ENCODE measurements at regions not wholly inside any gene's neighbourhood (a gene's known extent, or its start where the extent isn't known, plus 50 kb on each side); places are given as distances from the start of the nearest gene placed in this dataset.

DNA sequence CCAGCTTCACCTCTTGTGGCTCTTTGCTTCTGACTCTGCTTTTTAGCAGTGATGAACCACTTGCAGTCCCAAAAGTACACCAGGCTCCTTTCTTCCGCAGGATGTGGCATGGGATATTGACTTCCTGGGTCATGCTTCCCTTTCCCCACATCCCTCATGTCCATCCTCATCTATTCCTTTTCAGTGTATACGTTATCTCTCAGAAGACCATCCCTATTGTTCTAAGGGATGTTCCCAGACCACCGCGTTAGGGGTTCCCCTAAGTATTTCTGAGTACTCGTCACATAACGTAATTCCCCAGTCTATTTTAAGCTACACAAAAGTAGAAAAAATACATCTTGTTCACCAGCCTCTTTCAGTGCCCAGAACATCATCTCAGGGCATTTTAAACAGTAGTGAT, 71.1 kb upstream of the NLGN4X start:
- no peak overlapping the region for H3K4me3 ChIP-seq (ENCODE audit: low read depth, low read length)
- H3K4me3 Mint-ChIP-seq (ENCODE audit: unreplicated experiment): no peak overlapping the region

DNA sequence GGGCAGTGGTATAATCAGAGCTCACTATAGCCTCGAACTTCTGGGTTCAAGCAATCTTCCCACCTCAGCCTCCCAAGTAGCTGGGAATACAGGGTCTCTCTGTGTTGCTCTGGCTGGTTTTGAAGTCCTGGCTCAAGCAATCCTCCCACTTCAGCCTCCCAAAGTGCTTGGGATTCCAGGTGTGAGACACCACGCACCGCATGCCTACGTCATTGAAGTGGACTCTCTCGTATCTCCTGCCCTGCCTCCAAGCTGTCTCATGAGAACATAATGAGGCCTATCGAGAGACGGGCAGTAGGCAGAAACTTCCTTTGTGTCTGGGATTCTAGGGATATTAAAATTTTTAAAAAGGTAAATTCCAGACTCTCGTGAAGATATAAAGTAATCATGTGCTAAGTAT, 65.0 kb upstream of the NLGN4X start:
- Histone ChIP-seq H3K27me3 (replicated peaks; ENCODE audit: control insufficient read depth, insufficient read depth, low read length) (no peaks in the 10 kb centered on the region), H3K36me3 (ENCODE audit: control insufficient read depth, insufficient read depth, low read length) (no peaks in the 10 kb centered on the region), H3K4me3 (ENCODE audit: low read depth, low read length) (no peak overlapping the region), H3K4me1 (no peaks in the 10 kb centered on the region), H3K9me3 (no peaks in the 10 kb centered on the region)
- ChIA-PET CTCF (no interaction called here), POLR2A (no interaction called here)
- Mint-ChIP-seq H3K4me1 (ENCODE audit: low read depth, unreplicated experiment) (no peaks in the 10 kb centered on the region), H3K27ac (ENCODE audit: unreplicated experiment) (no peak overlapping the region), H3K27me3 (ENCODE audit: insufficient read depth, unreplicated experiment) (no peaks in the 10 kb centered on the region), H3K4me3 (ENCODE audit: unreplicated experiment) (no peak overlapping the region), H3K9me3 (ENCODE audit: unreplicated experiment) (peaks cover 10% of the 10 kb centered on the region), H3K36me3 (ENCODE audit: insufficient read depth, unreplicated experiment) (no peaks in the 10 kb centered on the region)
- TF ChIP-seq, protein P1, sequence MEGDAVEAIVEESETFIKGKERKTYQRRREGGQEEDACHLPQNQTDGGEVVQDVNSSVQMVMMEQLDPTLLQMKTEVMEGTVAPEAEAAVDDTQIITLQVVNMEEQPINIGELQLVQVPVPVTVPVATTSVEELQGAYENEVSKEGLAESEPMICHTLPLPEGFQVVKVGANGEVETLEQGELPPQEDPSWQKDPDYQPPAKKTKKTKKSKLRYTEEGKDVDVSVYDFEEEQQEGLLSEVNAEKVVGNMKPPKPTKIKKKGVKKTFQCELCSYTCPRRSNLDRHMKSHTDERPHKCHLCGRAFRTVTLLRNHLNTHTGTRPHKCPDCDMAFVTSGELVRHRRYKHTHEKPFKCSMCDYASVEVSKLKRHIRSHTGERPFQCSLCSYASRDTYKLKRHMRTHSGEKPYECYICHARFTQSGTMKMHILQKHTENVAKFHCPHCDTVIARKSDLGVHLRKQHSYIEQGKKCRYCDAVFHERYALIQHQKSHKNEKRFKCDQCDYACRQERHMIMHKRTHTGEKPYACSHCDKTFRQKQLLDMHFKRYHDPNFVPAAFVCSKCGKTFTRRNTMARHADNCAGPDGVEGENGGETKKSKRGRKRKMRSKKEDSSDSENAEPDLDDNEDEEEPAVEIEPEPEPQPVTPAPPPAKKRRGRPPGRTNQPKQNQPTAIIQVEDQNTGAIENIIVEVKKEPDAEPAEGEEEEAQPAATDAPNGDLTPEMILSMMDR (IDR thresholded peaks at IDR 0.05; ENCODE audit: insufficient read depth in 1 of 2, low read depth in 1 of 2, low read length in 1 of 2, severe bottlenecking in 1 of 2, unreplicated experiment in 1 of 2): no peak
- intact Hi-C loops (cut with micrococcal nuclease; ENCODE audit: unreplicated experiment): no loop called here
- no TSS peak for BruUV-seq (replicated peaks)
- no peak for DNase-seq

More for the DNA sequence above, 71.1 kb upstream of the NLGN4X start:
- peaks cover 4% of the 10 kb centered on the region for H3K4me1 Mint-ChIP-seq (ENCODE audit: low read depth, unreplicated experiment)
- intact Hi-C loops (cut with micrococcal nuclease; ENCODE audit: unreplicated experiment): no loop called here
- no peaks in the 10 kb centered on the region for H3K9me3 ChIP-seq
- TF ChIP-seq, protein P1 (IDR thresholded peaks at IDR 0.05; ENCODE audit: insufficient read depth in 1 of 2, low read depth in 1 of 2, low read length in 1 of 2, severe bottlenecking in 1 of 2, unreplicated experiment in 1 of 2): no peak
- no peaks in the 10 kb centered on the region for H3K27me3 ChIP-seq (replicated peaks; ENCODE audit: control insufficient read depth, insufficient read depth, low read length)
- no peaks in the 10 kb centered on the region for H3K36me3 Mint-ChIP-seq (ENCODE audit: insufficient read depth, unreplicated experiment)
- H3K9me3 Mint-ChIP-seq (ENCODE audit: unreplicated experiment): peaks cover 19% of the 10 kb centered on the region
- POLR2A ChIA-PET: no interaction called here
- BruUV-seq (replicated peaks): no TSS peak
- no peaks in the 10 kb centered on the region for H3K36me3 ChIP-seq (ENCODE audit: control insufficient read depth, insufficient read depth, low read length)
- DNase-seq: no peak
- no peaks in the 10 kb centered on the region for H3K27me3 Mint-ChIP-seq (ENCODE audit: insufficient read depth, unreplicated experiment)
- no peak overlapping the region for H3K27ac Mint-ChIP-seq (ENCODE audit: unreplicated experiment)
- CTCF ChIA-PET: no interaction called here
- H3K4me1 ChIP-seq: no peaks in the 10 kb centered on the region

DNA sequence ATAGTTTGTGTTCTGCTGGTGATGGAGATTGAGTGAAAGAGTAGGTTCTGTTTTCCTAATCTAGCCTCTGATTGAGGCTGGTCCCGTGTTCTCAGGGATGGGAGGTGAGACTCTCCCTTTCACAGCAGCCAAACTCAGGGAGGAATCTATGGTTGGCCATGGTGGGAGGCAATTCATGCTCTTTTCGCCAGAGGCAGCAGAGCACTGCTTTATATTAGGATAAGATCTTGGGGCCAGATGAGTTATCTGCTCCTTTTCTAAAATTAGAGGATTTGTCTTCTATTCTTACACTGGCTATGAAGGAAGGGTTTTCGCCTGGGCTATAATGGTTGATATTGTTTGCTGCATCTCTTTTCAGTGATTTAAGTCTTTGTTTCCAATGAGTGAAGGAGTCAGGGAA, 63.9 kb upstream of the NLGN4X start:
- Mint-ChIP-seq H3K9me3 (ENCODE audit: unreplicated experiment) (peaks cover 5% of the 10 kb centered on the region), H3K27ac (ENCODE audit: unreplicated experiment) (no peak overlapping the region), H3K27me3 (ENCODE audit: insufficient read depth, unreplicated experiment) (no peaks in the 10 kb centered on the region), H3K36me3 (ENCODE audit: insufficient read depth, unreplicated experiment) (no peaks in the 10 kb centered on the region), H3K4me3 (ENCODE audit: unreplicated experiment) (no peak overlapping the region), H3K4me1 (ENCODE audit: low read depth, unreplicated experiment) (no peaks in the 10 kb centered on the region)
- DNase-seq: no peak
- H3K36me3 ChIP-seq (ENCODE audit: control insufficient read depth, insufficient read depth, low read length): no peaks in the 10 kb centered on the region
- BruUV-seq (replicated peaks): no TSS peak
- no peak overlapping the region for H3K4me3 ChIP-seq (ENCODE audit: low read depth, low read length)
- ChIA-PET POLR2A (no interaction called here), CTCF (no interaction called here)
- H3K9me3 ChIP-seq: no peaks in the 10 kb centered on the region
- no peaks in the 10 kb centered on the region for H3K4me1 ChIP-seq
- H3K27me3 ChIP-seq (replicated peaks; ENCODE audit: control insufficient read depth, insufficient read depth, low read length): no peaks in the 10 kb centered on the region
- intact Hi-C loops (cut with micrococcal nuclease; ENCODE audit: unreplicated experiment): no loop called here
- TF ChIP-seq, protein P1 (IDR thresholded peaks at IDR 0.05; ENCODE audit: insufficient read depth in 1 of 2, low read depth in 1 of 2, low read length in 1 of 2, severe bottlenecking in 1 of 2, unreplicated experiment in 1 of 2): no peak
